Fibroblast of lung (primary cell): ENCODE measurements at regions not wholly inside any gene's neighbourhood (a gene's known extent, or its start where the extent isn't known, plus 50 kb on each side); places are given as distances from the start of the nearest gene placed in this dataset.

Experiments used
- DNase-seq, 2 donors: peaks; one replicate each; pipeline versions ENCODE4 v3.0.0 to v3.0.0-alpha.2; 2010; ENCODE audit warnings: low read depth in 2 of 2
- H2AFZ ChIP-seq: 2 replicates; pipeline ENCODE4 v1.5.1; 2012; ENCODE audit warnings: low read length, control low read depth, inconsistent platforms
- H3K27ac ChIP-seq: 2 replicates; pipeline ENCODE4 v1.5.1; 2011; ENCODE audit warnings: low read length, control low read depth; ENCODE audit not compliant: insufficient read depth
- H3K27me3 ChIP-seq: 2 replicates; pipeline ENCODE4 v1.5.1; 2011; ENCODE audit warnings: mild to moderate bottlenecking, low read length; ENCODE audit not compliant: control insufficient read depth, insufficient read depth
- H3K36me3 ChIP-seq: 2 replicates; pipeline ENCODE4 v1.5.1; 2011; ENCODE audit warnings: low read length; ENCODE audit not compliant: control insufficient read depth, insufficient read depth
- H3K4me1 ChIP-seq: 2 replicates; pipeline ENCODE4 v1.5.1; 2011; ENCODE audit warnings: low read length; ENCODE audit not compliant: control insufficient read depth, insufficient read depth; ENCODE audit errors: extremely low read depth
- H3K4me2 ChIP-seq: 2 replicates; pipeline ENCODE4 v1.5.1; 2011; ENCODE audit warnings: low read length, control low read depth; ENCODE audit not compliant: insufficient read depth; ENCODE audit errors: extremely low read depth
- H3K4me3 ChIP-seq, 4 experiments: fragments of 200-600 bp in 1 of 4; sonication (generic) in 1 of 4; replicated peaks in 1 of 4; 2 replicates each; pipeline ENCODE4 v1.5.1; 2011 to 2016; ENCODE audit warnings: low read length in 4 of 4, low read depth in 3 of 4, mild to moderate bottlenecking in 3 of 4, control low read depth in 2 of 4, inconsistent platforms in 1 of 4, mixed read lengths in 1 of 4; ENCODE audit not compliant: insufficient read depth in 1 of 4; ENCODE audit errors: control extremely low read depth in 1 of 4
- H3K79me2 ChIP-seq: 2 replicates; pipeline ENCODE4 v1.5.1; 2012; ENCODE audit warnings: mild to moderate bottlenecking, low read length, inconsistent platforms; ENCODE audit not compliant: control insufficient read depth, insufficient read depth
- H3K9ac ChIP-seq: 2 replicates; pipeline ENCODE4 v1.5.1; 2011; ENCODE audit warnings: mild to moderate bottlenecking, low read length, control low read depth; ENCODE audit not compliant: insufficient read depth
- H3K9me3 ChIP-seq: 2 replicates; pipeline ENCODE4 v1.5.1; 2012; ENCODE audit warnings: low read depth, low read length; ENCODE audit not compliant: control insufficient read depth, insufficient read depth
- H4K20me1 ChIP-seq: 2 replicates; pipeline ENCODE4 v1.5.1; 2011; ENCODE audit warnings: low read length; ENCODE audit not compliant: control insufficient read depth, insufficient read depth; ENCODE audit errors: extremely low read depth
- EZH2 ChIP-seq: IDR thresholded peaks from 2 replicates; pipeline ENCODE4 v1.5.1; 2012; ENCODE audit warnings: low read length, control low read depth, mild to moderate bottlenecking; ENCODE audit errors: missing control alignments
- TF ChIP-seq, protein P1 (sequence below), 2 donors: IDR thresholded peaks in 1 of 2; conservative IDR thresholded peaks in 1 of 2; 1 replicate in 1 of 2; 2 replicates in 1 of 2; pipeline ENCODE4 v1.5.1; 2011 to 2012; ENCODE audit warnings: low read length in 2 of 2, control low read depth in 1 of 2, inconsistent platforms in 1 of 2, low read depth in 1 of 2, mild to moderate bottlenecking in 1 of 2

DNA sequence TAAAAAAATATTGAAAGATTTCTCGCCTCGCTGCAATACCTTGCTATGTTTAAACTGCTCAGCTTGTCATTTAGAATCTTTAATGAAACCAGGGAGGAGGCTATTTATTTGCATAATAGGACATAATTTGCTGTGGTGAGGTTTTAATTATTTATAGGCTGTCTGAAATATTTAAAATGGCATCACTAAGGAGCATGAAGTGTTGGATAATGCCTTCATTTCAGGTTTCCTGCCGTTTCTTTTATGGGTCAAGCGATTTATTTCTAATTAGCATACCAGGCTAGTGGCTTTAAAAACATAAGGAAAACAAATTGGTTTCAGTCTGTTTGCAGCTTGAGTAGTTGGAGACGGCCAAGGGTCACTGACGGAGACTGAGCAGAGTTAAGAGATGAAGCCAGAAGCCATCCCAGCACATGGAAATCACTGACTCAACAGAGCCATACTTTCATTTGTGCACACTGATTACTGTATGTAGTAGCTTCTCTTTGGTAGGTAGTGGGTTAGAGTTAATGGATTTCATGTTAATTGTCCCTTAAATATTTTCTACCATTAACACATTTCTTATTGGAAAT is 1962.4 kb upstream of the TENM3 start:
- Histone ChIP-seq H3K36me3 (no peaks in the 10 kb centered on the region), H3K9ac (no peak overlapping the region), H3K4me1 (no peaks in the 10 kb centered on the region), H3K27me3 (no peaks in the 10 kb centered on the region), H3K79me2 (no peaks in the 10 kb centered on the region), H4K20me1 (no peaks in the 10 kb centered on the region), H3K27ac (no peak overlapping the region), H3K4me2 (no peak overlapping the region), H2AFZ (no peak overlapping the region), H3K4me3 (no peak overlapping the region), H3K9me3 (no peaks in the 10 kb centered on the region)
- TF ChIP-seq EZH2 = no peak
- TF ChIP-seq, protein P1, sequence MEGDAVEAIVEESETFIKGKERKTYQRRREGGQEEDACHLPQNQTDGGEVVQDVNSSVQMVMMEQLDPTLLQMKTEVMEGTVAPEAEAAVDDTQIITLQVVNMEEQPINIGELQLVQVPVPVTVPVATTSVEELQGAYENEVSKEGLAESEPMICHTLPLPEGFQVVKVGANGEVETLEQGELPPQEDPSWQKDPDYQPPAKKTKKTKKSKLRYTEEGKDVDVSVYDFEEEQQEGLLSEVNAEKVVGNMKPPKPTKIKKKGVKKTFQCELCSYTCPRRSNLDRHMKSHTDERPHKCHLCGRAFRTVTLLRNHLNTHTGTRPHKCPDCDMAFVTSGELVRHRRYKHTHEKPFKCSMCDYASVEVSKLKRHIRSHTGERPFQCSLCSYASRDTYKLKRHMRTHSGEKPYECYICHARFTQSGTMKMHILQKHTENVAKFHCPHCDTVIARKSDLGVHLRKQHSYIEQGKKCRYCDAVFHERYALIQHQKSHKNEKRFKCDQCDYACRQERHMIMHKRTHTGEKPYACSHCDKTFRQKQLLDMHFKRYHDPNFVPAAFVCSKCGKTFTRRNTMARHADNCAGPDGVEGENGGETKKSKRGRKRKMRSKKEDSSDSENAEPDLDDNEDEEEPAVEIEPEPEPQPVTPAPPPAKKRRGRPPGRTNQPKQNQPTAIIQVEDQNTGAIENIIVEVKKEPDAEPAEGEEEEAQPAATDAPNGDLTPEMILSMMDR (conservative IDR thresholded peaks at IDR 0.05 in 1 of 2, IDR thresholded peaks at IDR 0.05 in 1 of 2; ENCODE audit: low read depth in 1 of 2, low read length in 2 of 2) = no peak
- DNase-seq = no peak

GRCh38 chr4:180281724-180282123 is 1961.5 kb upstream of the TENM3 start:
- H2AFZ ChIP-seq = no peak overlapping the region
- no peaks in the 10 kb centered on the region for H4K20me1 ChIP-seq
- H3K9ac ChIP-seq = no peak overlapping the region
- H3K4me3 ChIP-seq = no peak overlapping the region
- no peaks in the 10 kb centered on the region for H3K79me2 ChIP-seq
- H3K36me3 ChIP-seq = no peaks in the 10 kb centered on the region
- H3K9me3 ChIP-seq = no peaks in the 10 kb centered on the region
- H3K4me1 ChIP-seq = no peaks in the 10 kb centered on the region
- TF ChIP-seq, protein P1 (conservative IDR thresholded peaks at IDR 0.05 in 1 of 2, IDR thresholded peaks at IDR 0.05 in 1 of 2; ENCODE audit: low read depth in 1 of 2, low read length in 2 of 2) = no peak
- no peak for TF ChIP-seq EZH2
- no peak overlapping the region for H3K27ac ChIP-seq
- DNase-seq = no peak
- H3K27me3 ChIP-seq = no peaks in the 10 kb centered on the region
- no peak overlapping the region for H3K4me2 ChIP-seq

GRCh38 chr4:180284267-180284666 is 1958.9 kb upstream of the TENM3 start:
- no peaks in the 10 kb centered on the region for H3K79me2 ChIP-seq
- no peaks in the 10 kb centered on the region for H3K9me3 ChIP-seq
- H3K27me3 ChIP-seq = no peaks in the 10 kb centered on the region
- no peaks in the 10 kb centered on the region for H3K36me3 ChIP-seq
- no peak overlapping the region for H2AFZ ChIP-seq
- no peak overlapping the region for H3K4me2 ChIP-seq
- no peak overlapping the region for H3K27ac ChIP-seq
- H4K20me1 ChIP-seq = no peaks in the 10 kb centered on the region
- DNase-seq = no peak
- no peak overlapping the region for H3K4me3 ChIP-seq
- no peak for TF ChIP-seq EZH2
- TF ChIP-seq, protein P1 (conservative IDR thresholded peaks at IDR 0.05 in 1 of 2, IDR thresholded peaks at IDR 0.05 in 1 of 2; ENCODE audit: low read depth in 1 of 2, low read length in 2 of 2) = no peak
- no peak overlapping the region for H3K9ac ChIP-seq
- no peaks in the 10 kb centered on the region for H3K4me1 ChIP-seq
